VCaP (cell line): ENCODE measurements at regions not wholly inside any gene's neighbourhood (a gene's known extent, or its start where the extent isn't known, plus 50 kb on each side); places are given as distances from the start of the nearest gene placed in this dataset.

Source experiments
- H3K27ac ChIP-seq: fragments of 450-650 bp; 2 replicates; pipeline ENCODE4 v1.5.1; 2017
- TF ChIP-seq, protein P1 (sequence below): fragments of 450-650 bp; conservative IDR thresholded peaks from 2 replicates; pipeline ENCODE4 v1.5.1; 2017; ENCODE audit warnings: mild to moderate bottlenecking, moderate library complexity

DNA sequence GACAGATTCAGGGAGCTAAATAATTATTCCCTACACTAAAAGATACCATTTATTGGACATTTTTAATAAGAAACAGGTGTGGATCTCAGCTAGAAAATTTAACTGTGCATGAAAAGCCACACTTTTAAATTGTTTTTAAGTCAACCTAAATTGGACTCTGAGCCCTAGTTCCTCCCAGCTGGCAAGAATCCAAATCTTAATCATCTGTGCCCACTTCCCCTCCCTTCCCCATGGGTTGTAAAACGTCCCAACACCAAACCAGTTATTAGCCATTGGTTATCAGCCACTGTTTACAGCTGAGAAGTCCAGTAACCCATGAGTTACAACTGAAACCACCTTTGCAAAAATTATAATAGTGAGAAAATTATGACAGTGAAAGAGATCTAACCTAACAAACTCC is 125.6 kb upstream of the S100G start:
- TF ChIP-seq, protein P1, sequence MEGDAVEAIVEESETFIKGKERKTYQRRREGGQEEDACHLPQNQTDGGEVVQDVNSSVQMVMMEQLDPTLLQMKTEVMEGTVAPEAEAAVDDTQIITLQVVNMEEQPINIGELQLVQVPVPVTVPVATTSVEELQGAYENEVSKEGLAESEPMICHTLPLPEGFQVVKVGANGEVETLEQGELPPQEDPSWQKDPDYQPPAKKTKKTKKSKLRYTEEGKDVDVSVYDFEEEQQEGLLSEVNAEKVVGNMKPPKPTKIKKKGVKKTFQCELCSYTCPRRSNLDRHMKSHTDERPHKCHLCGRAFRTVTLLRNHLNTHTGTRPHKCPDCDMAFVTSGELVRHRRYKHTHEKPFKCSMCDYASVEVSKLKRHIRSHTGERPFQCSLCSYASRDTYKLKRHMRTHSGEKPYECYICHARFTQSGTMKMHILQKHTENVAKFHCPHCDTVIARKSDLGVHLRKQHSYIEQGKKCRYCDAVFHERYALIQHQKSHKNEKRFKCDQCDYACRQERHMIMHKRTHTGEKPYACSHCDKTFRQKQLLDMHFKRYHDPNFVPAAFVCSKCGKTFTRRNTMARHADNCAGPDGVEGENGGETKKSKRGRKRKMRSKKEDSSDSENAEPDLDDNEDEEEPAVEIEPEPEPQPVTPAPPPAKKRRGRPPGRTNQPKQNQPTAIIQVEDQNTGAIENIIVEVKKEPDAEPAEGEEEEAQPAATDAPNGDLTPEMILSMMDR = no peak

DNA sequence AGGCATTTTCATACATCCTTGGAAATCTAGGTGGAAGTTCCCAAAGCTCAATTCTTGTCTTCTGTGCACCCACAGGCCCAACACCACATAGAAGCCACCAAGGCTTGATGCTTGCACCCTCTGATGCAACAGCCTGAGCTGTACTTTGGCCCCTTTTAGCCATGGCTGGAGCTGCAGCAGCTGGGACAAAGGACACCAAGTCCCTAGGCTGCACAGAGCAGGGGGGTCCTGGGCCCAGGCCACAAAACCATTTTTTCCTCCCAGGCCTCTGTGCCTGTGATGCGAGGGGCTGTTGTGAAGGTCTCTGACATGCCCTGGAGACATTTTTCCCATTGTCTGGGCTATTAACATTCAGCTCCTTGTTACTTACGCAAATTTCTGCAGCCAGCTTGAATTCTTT is 124.0 kb upstream of the S100G start:
- TF ChIP-seq, protein P1 = no peak
- H3K27ac ChIP-seq = no peak overlapping the region

More for the DNA sequence above, 125.6 kb upstream of the S100G start:
- no peak overlapping the region for H3K27ac ChIP-seq

DNA sequence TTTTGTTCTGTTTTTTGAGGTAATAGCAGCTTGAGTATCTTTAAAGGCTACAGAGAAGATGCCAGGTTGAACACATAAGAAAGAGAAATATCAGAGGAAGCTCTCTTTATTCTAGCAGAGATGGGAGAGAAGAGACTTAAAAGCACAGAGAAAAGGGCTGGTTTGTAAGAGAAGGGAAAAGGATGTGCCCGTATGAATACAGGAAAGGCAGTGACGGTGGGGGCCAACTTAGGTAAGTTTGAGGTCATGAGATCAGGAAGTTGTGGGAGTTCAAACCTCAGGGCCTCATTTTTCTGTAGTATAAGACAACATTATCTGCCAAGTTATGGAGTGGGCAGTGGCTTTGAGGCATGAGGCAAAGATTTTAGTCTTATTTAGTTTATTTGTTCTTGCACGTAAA is 121.3 kb upstream of the S100G start:
- no peak overlapping the region for H3K27ac ChIP-seq
- TF ChIP-seq, protein P1 = no peak
